GM19397 (cell line): ENCODE measurements at regions not wholly inside any gene's neighbourhood (a gene's known extent, or its start where the extent isn't known, plus 50 kb on each side); places are given as distances from the start of the nearest gene placed in this dataset.
"Not testable (repeated sequence)": the region's sequence is repeated elsewhere in the genome, so short reads cannot be mapped to it uniquely, and the experiment has no call there.

ENCODE experiments used
- ATAC-seq: cut with Tn5 transposase; IDR thresholded peaks from one replicate; pipeline ENCODE4 v1.9.1; 2021; ENCODE audit warnings: mild to moderate bottlenecking, moderate library complexity; ENCODE audit not compliant: unreplicated experiment

DNA sequence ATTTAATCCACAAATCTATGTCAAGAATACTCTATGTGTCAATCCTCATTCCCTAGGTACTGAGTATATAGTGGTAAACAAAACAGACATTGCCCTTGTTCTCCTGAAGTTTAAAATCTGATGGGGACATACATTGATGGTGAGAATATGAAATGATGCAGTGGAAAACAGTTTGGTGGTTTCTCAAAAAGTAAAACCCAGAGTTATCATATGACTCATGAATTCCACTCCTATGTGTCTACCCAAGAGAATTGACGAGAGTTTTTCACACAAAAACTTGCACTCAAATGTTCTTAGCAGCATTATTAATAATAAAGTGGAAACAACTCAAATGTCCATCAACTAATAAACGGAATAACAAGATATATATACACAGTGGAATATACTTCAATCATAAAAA lies 586.7 kb downstream of the CCDC85A start:
- no peak for ATAC-seq

DNA sequence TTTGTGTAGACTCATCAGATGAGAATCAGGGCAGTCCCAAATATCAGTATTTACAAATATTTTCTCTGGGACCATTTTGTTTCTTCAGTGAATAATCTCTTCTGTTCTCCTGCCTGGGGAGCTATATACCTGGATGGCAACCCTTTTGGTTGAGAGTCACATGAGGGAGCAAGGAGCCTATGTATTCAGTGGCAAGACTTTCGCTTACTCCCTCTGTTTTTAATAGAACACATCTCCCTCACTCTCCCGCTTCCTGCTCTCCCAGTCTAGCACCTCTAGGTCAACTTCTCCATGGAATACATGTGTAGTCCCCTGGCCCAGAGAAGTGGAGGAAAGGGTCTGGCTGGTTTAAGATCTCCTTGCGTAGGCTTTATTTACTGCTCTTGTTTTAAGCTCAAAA lies 600.3 kb downstream of the CCDC85A start:
- ATAC-seq: no peak

DNA sequence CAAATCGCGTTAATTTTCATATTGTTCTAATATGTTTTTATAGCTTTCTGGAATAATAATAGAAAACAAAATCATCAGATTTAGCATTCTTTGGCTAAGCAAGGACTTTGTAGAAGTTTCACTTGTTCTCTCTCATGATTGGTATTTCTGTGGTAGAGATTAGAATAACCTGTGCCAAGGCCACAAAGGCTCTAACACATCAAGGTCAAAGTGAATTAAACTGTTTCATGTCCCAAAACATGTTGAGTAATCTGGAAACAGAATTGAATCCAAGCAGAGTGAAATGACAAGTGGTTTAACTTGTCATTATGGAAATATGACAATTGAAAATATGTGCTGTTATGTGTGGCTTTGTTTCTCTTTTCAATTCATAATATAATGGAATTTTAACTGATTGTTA lies 617.4 kb downstream of the CCDC85A start:
- no peak for ATAC-seq

DNA sequence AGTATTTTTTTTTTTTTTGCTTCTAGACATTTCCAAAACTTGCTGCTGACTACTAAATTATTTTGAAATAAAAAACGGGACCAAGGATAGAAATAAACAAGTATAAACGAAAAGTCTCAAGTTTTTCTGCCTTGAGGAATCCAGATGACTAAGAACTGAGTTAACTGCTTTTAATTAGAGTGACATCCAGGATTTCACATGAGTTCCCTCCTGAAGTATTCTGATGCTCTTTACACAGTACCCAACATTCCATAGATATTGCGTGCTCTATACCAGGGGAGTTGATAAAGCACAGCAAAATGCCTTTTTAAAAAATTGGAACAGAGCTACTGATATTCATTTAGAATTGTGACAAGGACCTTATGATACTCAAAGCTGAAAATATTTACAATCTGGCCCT lies 618.0 kb downstream of the CCDC85A start:
- ATAC-seq: no peak

DNA sequence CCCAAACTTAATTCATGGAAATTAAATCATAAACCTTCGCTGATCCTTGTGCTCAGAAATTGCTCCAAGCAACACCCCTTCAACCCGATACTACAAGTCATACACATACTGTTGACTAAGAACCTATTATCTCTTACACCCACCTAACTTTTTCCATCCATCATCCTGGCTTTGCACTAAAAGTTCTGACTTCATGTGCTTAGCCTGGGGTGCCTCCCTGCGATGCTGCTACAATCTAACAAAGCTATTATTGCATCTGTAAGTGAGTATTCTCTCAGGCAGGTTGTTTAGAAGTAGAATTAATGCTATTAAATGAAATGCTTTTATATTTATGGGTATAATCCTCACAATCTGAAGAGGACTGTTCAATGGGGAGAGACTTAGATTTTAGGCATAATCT lies 619.8 kb downstream of the CCDC85A start:
- ATAC-seq: no peak

GRCh38 chr2:56806924-56807323 lies 623.1 kb downstream of the CCDC85A start:
- no peak for ATAC-seq

GRCh38 chr2:56807861-56808260 lies 624.1 kb downstream of the CCDC85A start:
- ATAC-seq: no peak

DNA sequence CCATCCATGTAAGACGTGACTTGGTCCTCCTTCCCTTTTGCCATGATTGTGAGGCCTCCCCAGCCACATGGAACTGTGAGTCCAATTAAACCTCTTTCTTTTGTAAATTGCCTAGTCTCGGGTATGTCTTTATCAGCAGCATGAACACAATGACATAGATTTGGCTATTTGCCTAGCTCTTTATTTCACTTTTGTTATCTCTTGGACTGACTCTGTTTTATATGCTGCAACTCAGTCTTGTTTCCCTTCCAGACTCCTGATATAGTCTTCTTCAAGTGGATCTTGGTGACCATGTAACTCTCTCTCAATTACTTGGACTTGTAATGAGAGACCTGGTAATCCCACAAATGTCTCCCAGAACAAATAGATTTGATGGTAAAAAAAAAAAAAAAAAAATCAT lies 627.6 kb downstream of the CCDC85A start:
- no peak for ATAC-seq

DNA sequence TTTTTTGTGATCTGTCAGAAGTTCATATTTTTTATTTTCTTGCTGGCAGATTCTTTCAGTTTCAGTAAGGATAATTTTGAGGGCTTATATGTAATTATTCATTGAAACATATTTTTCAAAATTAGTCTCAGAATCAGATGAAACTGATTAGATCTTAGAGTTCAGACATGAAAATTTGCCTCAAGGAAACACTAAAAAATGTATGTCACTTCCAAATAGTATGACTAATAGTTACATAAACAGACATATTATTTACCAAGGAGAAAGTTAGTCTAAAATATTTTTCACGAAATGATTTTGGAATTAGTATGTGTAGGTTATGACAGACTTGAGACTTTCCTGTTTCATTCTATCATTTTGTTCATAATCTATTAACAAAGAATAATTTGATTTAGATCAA lies 628.6 kb downstream of the CCDC85A start:
- no peak for ATAC-seq

DNA sequence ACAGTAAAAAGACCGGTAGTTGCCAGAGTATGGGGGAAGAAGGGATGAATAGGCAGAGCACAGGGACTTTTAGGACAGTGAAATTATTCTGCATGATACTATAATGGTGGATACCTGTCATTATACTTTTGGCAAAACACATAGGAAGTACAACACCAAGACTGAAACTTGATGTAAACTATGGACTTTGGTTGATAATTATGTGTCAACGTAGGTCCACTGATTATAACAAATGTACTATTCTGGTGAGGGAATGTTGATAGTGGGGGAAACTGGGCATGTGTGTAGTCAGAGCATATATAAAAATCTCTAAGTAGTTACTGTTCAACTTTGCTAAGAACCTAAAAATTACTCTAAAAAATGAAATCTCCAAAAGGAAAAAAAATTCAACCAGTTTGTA lies 629.7 kb downstream of the CCDC85A start:
- no peak for ATAC-seq

- no peak for ATAC-seq
These were observed 632.9 kb downstream of the CCDC85A start for GRCh38 chr2:56816666-56817065.

DNA sequence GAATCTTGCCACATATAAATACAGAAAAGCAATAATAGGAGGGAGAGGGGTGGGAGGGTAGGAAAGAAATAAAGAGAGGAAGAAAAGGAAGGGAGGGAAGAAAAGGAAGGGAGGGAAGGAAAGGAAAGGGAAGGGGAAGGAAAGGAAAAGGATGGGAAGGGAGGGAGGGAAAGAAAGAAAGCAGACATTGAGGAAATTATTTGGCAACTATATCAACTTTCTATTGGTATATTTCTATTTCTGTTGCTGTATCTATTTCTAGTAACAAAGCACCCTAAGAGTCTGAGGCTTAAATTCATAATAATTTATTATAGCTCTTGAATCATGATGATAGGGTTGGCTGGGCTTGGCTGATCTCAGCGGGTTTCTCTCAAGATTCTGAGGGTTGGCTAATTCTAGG lies 648.0 kb downstream of the CCDC85A start:
- no peak for ATAC-seq

GRCh38 chr2:56834686-56835085 lies 650.9 kb downstream of the CCDC85A start:
- no peak for ATAC-seq

DNA sequence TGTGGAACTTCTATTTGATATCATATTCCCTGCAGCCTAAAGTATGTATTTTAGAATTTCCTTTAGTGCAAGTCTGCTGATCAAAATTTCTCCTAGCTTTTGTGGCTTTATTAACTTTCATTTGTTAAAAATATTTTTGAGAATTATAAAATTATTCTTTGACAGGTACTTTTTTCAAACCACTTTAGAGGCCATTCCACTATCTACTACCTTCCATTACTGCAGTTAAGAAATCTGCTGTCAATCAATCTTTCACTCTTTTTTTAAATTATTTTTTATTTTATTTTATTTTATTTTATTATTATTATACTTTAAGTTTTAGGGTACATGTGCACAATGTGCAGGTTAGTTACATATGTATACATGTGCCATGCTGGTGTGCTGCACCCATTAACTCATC lies 656.2 kb downstream of the CCDC85A start:
- ATAC-seq: not testable (repeated sequence)

- ATAC-seq: no peak
These were observed 677.2 kb downstream of the CCDC85A start for GRCh38 chr2:56860991-56861390.

DNA sequence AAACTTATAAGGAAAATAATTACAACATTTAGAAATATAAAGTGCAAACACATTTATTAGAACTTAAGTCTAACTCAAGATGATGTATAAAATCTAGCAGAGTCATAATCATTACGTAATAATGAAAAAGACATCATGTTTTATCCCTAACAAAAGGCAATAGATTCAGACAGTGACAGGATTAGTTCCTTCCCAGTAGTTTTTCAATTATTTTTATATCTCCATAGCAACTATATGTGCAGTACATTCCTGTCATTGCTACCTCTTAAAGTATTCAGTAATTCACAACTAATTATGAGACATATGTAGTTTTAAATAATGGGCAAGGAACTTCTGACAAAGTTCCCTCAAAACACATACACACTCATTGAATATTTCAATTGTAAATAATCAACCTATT lies 687.9 kb downstream of the CCDC85A start:
- no peak for ATAC-seq

DNA sequence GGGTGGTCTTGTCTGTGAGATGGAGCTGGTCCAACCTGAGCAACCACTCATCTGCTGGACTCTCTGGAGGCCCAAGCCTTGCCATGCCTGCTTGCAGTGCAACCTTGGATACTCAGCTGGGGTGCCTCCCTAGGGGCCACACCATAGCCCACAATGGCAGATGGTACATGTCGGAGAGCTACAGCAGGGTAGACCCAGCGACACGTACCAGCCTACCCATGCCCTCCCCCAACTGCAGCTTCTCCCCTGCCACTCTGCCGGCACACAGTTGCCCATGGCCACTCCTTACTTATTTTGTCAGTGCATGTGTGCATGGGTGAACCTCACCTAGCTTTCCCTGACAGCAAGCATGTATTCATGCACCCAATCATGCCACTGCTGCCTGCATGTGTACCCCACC lies 690.9 kb downstream of the CCDC85A start:
- ATAC-seq: no peak

- ATAC-seq: no peak
These were observed 705.9 kb downstream of the CCDC85A start for GRCh38 chr2:56889738-56890137.

- no peak for ATAC-seq
These were observed 708.6 kb downstream of the CCDC85A start for GRCh38 chr2:56892382-56892781.

DNA sequence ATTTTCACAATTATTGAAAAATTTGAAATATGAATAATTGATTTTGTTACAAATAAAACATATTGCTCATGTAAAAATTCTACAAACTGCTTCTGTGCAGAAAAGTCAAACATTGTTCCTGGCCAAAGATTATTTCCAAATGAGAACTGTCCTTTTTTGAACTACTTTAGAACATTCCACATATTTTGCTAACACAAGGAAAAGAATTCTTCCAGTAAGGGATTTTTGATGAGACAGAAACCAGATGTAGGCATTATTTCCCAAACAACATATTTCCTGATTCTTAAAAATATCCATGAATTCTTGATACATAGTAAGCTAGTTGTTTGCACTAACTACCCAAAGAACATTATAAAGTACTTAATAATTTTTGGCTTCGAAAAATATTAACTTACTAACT lies 715.2 kb downstream of the CCDC85A start:
- ATAC-seq: no peak

DNA sequence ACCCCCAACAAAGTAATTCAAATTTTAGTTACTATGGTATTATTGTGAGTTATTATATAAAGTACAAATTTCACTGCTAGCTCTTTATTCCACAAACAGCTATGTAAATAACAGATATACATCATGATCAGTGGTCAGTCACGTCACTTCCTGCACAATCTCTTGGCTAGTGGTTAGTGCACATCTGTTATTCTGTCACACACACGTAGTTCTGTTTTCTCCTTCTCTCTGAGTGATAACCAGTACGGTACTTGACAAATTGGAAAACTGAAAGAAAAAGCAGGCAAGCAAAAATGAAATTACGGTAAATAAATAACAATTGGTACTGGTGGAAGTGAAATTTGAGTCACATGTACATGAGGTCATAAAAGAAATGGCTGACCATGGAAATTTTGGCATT lies 728.7 kb downstream of the CCDC85A start:
- no peak for ATAC-seq

- ATAC-seq: no peak
These were observed 735.0 kb downstream of the CCDC85A start for GRCh38 chr2:56918790-56919189.

DNA sequence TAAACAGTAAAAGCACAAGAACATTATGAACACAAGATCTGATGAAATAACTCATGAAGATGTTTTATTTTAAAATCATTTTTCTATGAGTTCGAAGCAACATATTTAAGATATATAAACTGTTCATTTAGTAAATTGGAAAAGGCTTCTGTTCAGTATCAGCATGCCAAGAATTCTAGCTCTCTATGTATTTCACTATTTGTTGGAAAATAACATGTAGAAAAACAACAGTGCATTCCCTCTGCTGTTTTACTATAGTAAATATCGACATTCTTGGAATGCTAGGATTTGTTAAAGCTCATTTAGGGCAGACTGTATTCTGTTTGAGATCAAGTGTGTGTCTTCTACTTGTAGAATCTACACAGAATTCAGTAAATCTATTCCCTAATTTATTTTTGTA lies 750.2 kb downstream of the CCDC85A start:
- ATAC-seq: no peak

- ATAC-seq: no peak
These were observed 751.1 kb downstream of the CCDC85A start for GRCh38 chr2:56934866-56935265.
